ENCODE measurements at regions not wholly inside any gene's neighbourhood (a gene's known extent, or its start where the extent isn't known, plus 50 kb on each side); places are given as distances from the start of the nearest gene placed in this dataset.

- TF ChIP-seq CTCF (IDR thresholded peaks at IDR 0.05) (no peak), ZFX (IDR thresholded peaks at IDR 0.05; ENCODE audit: borderline replicate concordance) (no peak)
Measured at GRCh38 chr14:98731286-98731685, 540.7 kb downstream of the BCL11B start.
